HG03196 (cell line): ENCODE measurements at regions not wholly inside any gene's neighbourhood (a gene's known extent, or its start where the extent isn't known, plus 50 kb on each side); places are given as distances from the start of the nearest gene placed in this dataset.

ENCODE experiments used
- ATAC-seq: cut with Tn5 transposase; IDR thresholded peaks from one replicate; pipeline ENCODE4 v1.9.1; 2021; ENCODE audit not compliant: unreplicated experiment

GRCh38 chr3:182052332-182052731 is 340.6 kb downstream of the SOX2 start:
- no peak for ATAC-seq

DNA sequence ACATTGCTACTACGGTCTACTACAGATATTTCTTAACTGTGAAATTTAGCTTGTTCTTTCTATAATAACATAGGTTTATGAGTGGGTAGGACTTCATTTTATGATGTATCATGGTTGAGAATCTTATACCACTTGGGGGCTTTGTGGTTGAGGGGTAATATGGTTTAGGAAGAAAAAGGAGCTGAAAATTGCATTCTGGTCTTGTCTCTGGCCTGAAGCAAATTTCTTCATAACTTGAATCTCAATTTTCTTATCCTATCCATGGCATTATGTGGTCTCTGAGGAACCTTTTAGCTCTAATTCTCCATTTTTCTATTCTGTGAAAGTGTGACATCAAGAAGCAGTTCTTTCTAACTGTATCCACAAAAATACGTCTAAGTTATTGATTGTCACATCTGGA is 341.0 kb downstream of the SOX2 start:
- ATAC-seq, result no peak

GRCh38 chr3:182058488-182058887 is 346.8 kb downstream of the SOX2 start:
- ATAC-seq, result no peak

DNA sequence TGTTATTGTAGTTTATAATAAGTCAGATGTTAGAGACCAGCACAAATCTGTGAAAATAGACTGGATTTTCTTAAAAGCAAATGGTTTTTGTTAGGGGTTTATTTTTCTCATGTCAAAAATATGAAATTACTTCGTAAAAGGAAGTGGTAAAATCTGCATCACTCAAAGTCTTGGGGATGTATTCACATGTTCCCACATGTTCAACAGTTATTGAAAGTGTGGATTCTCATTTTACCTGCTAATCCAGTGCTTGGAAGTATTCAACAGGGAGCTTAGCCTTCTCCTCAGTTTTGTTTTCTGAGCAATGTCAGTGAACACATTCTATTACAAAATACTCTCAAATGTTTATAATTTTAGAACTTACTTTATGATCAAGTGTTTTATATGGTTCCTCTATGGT is 352.0 kb downstream of the SOX2 start:
- no peak for ATAC-seq

- ATAC-seq, result no peak
These were observed 355.7 kb downstream of the SOX2 start for GRCh38 chr3:182067423-182067822.

DNA sequence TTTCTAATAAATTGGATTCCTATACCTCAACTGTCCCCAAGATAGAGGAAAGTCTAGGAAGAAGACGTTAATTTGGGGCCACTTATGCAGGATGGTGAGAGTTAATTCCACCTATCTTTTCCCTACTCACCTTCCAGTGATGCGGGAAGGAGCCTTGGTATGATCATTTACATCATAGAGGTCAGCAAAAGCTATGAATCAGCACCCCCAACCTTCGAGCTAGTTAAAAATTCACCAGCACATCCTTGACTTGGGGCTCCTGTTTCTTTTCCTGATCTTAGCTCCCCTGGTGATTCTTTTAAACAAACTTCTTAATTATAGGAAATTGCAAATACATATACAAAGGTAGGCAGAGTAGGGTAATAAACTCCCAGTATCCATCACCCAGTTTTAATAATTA is 366.6 kb downstream of the SOX2 start:
- ATAC-seq, result no peak

DNA sequence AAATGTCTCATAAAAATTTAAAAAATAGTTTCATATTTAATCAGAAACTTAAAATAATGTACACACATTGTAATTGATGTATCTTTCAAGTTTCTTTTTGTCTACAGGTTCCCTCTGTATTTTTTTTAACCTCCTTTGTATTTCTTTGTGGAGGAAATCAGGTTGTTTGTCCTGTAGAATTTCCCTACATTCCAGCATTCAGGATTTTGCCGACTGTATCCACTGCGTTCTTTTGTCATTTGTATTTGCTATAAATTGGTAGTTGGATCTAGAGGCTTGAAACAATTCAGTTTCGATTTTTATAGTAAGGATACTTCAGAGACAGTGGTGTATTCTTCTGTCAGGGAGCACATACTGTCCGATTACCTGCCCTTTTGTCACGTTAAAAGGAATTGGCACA is 367.2 kb downstream of the SOX2 start:
- no peak for ATAC-seq

DNA sequence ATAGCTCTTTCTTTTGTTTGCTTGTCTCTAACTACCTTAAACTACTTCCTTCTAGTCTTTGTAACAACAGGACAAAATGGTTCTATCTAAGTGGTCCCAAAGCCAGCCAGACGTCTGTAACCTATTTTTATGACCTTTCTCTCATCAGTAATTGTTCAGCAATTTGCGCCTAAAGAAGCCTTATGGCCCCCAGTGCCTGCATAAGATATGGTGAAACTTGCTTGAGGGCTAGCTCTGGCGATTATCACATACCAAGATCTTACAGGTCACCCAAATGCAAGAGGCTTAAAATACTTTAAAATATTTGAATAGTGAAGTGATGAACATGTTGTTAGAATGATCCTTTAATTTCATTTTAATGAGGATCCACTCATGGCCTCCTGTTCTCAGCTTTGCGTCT is 369.4 kb downstream of the SOX2 start:
- ATAC-seq, result no peak

DNA sequence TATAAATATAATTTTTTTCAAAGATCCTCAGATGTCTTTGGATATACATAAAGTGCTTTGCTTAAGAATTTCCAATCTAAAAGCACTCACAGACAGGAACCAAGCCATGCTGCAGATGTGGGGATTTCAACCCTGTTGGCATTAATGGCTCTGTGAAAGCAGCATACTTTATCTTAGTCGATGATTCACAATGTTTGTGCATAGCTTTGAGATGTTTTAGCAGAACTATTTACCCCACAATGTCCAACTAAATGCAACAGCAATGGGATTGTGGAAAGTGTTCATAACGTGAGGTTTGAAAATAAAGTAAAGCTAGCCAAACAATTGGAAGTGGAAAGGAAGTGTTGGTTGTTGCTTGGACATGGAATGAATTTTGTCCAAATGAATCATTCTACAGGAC is 371.4 kb downstream of the SOX2 start:
- ATAC-seq, result no peak

DNA sequence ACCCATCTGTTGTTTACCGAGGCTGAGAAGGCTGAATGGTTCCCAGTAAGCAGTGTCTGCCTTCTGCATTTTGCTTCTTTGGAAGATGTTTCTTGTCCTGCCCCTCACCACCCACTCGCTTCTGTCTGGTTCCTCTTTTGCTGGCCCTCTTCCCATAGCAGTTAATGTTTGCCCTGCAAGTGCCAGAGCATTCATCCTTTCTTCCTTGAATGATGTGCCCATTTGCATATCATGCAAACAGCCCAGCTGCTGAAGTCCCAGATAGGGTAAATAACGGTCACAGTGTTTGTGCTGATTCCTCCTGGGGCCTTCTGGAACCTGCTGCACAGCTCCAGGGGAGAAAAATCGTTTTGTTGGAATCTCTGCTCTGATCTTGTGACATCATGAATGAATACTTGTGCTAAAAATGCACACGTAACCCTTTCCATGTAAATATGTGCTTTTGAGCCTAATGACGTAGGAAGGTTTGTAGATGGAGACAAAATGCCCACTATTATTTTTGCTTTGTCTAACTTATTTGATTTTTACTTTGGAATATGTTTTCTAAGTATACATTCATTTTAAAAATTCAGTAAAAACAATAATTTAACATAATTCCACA is 381.0 kb downstream of the SOX2 start:
- no peak for ATAC-seq

GRCh38 chr3:182094321-182094720 is 382.6 kb downstream of the SOX2 start:
- no peak for ATAC-seq

DNA sequence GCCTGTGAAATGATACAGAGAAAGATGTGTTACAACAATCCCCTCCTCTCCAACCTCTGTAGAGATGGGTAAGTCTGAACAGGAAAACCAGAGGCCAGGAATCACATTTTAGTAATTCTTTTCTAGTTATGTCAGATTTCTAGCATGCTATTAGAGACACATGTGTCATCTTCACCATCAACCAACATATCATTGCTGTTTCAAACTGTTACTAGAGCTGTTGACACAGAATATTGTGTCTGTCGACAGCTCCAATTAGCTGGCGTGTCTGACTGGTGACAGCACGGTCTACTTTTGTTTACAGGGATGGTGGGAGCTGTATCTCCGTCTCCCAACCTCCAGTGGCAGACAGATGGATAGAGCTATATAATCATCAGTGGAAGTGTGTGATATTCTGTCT is 393.2 kb downstream of the SOX2 start:
- no peak for ATAC-seq

- no peak for ATAC-seq
These were observed 394.1 kb downstream of the SOX2 start for GRCh38 chr3:182105875-182106274.

DNA sequence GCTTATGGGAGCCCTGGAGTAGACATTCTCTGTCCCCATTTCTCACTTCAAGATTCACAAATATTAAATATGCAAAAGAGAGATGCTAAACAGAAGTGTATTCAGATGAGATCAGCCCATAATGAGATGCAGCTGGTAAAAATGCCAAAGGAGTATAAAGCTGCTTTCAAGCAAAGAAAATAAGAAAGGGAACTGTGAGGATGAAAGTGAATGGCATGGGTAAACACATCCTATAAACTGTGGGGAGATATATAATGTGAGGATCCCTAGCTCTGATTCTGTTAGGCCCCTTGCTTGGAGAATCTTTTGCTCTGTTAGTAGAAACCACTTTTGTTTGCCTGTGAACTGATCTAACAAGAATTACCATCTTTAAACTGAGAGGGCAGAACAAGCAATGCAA is 396.6 kb downstream of the SOX2 start:
- ATAC-seq, result no peak

DNA sequence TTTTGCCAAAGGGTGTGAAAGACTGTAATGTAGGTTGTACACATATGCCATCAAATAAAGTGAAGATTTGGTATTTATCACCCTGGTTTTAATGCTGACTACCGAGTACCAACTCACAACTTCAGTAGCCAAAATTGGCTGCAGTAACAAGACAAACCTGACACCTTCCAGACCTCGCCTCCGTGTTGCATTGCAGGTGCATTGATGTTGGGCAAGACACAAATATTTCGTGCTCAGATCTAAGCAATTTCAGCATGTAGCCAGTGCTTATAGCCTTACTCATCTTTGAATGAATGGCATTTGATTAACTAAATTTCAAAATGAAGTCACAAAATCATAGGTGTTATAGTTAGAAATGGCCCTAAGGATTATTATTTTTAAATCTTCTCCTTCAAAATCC is 400.2 kb downstream of the SOX2 start:
- ATAC-seq, result no peak

GRCh38 chr3:182115328-182116015 is 403.7 kb downstream of the SOX2 start:
- no peak for ATAC-seq

DNA sequence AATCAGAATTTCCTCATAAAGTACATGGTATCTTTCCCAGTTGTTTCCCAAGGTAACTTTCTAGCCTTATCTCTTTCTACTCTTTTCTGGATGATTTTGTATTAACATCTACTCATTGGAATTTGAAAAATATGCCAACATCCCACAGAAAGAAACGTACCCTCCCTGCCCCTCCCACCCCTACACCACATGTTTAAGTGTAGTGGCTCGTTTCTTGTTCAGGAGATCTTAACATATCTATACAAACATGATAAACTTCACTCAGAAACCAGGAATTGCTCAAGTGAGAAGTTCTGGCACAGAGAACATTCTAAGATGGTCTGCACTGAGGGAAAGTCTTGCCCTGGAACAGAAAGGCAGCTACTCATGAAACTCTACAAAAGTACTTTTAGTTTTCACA is 404.7 kb downstream of the SOX2 start:
- ATAC-seq, result no peak

DNA sequence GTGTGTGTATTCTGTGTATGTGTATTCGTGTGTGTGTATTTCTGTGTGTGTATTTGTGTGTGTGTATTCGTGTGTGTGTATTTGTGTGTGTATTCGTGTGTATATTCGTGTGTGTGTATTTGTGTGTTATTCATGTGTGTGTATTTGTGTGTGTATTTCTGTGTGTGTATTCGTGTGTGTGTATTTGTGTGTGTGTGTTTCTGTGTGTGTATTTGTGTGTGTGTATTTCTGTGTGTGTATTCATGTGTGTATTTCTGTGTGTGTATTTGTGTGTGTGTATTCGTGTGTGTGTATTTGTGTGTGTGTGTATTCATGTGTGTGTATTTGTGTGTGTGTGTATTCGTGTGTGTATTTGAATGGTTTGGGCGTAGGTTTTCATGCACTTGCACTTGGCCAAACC is 405.4 kb downstream of the SOX2 start:
- ATAC-seq, result no peak

- ATAC-seq, result no peak
These were observed 405.9 kb downstream of the SOX2 start for GRCh38 chr3:182117583-182117982.

DNA sequence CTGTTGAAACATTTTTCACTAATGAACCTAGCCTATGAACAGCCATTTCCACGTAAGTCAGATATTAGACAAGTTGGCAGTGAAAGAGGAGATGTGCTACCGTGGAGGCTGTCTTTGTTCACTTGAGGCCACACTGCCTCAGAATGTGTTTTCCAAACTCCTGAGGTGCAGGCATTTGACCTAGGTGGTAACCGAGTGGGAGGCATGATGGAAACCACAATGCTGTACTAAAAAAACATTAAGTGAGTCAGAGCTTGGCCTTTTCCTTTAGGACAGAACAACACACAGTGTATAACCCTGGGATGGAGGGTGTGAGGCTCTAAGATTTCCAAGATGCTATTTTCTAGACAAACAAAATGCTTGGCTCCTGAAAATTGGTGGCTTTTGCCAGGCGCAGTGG is 406.3 kb downstream of the SOX2 start:
- no peak for ATAC-seq

GRCh38 chr3:182121401-182121800 is 409.7 kb downstream of the SOX2 start:
- ATAC-seq, result no peak

GRCh38 chr3:182122779-182123178 is 411.1 kb downstream of the SOX2 start:
- ATAC-seq, result no peak

DNA sequence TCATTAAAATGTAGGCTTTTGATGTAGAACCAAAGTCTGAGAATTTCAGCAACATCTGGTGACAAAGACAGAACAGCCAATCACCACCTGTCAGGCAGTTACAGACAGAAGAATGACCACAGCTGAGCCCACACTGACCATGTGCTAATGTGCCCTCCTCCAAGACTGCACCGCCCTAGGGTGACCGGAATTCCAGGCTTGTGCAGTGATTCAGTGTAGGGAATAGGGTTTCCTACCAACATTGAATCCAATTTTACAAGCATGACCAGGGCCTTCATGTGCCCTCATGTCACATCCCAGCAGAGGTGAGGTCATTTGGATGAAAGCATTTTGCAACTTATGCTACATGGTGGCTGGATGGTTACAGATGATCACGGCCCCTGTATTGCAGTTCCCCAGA is 412.5 kb downstream of the SOX2 start:
- no peak for ATAC-seq
